ENCODE measurements at regions not wholly inside any gene's neighbourhood (a gene's known extent, or its start where the extent isn't known, plus 50 kb on each side); places are given as distances from the start of the nearest gene placed in this dataset.

- TF ChIP-seq POLR2A (IDR thresholded peaks at IDR 0.05; ENCODE audit: low read length) = no peak
- TF ChIP-seq GATA1 (IDR thresholded peaks at IDR 0.05; ENCODE audit: low read depth, low read length) = no peak
Measured at GRCh38 chr11:81174646-81175330, 1558.9 kb downstream of the FAM181B start.
